ENCODE measurements at regions not wholly inside any gene's neighbourhood (a gene's known extent, or its start where the extent isn't known, plus 50 kb on each side); places are given as distances from the start of the nearest gene placed in this dataset.
"Not testable (repeated sequence)": the region's sequence is repeated elsewhere in the genome, so short reads cannot be mapped to it uniquely, and the experiment has no call there.

DNA sequence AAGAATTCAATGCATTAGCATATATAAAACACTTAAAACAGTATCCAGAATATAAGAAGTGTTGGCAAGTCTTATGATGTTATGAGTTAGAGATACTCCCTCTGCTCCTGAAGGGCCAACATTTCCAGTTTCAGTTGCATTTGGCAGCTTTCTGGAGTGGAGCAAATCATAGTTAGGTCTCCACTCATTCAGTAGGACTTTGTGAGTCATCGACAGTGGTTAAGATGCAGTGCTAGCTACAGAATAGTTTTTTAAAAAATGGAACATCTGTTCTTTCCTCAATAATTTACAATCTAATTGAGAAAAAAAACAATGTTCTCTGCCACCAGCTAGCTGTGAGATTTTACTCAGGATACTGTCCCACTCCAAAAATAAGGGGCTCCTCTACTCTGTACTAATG lies 389.1 kb downstream of the HLX start:
- no peak for DNase-seq

DNA sequence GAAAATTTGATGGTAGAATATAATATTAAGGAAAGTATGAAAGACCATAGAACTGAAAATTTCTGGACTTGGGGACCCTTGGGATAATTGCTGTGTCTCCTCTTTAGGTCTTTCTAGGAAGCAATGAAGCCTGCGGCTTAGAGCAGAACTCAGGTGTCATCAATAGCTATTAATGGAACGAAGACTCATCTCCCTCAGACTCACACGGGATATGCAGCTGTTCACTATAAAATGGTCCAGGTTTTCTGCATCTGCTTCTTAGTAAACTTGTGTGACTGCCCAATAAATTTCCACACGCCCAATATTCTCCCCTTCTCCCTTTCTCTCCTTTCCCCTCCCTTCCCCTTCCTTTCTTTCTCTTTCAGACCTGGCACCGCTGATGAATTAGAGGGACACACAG lies 392.5 kb downstream of the HLX start:
- DNase-seq, result no peak

DNA sequence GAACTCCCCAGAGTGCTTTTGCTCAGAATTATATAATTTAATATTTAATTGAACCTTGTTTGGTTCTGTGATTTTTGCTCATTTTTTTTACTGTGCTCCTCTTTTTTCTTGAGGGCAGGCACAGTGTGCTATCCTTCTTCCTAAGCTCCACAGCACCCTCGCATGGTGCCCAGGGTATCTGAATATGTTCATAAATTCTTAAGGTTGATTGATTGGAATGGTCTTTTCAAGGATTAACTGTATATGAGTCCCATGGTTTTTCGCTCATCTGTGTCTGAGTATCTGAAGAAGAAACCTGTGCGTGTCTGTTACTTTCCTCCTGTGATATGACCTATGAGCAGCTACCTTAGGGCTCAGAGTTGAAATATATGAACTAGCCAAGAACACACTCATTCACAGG lies 393.7 kb downstream of the HLX start:
- no peak for DNase-seq

DNA sequence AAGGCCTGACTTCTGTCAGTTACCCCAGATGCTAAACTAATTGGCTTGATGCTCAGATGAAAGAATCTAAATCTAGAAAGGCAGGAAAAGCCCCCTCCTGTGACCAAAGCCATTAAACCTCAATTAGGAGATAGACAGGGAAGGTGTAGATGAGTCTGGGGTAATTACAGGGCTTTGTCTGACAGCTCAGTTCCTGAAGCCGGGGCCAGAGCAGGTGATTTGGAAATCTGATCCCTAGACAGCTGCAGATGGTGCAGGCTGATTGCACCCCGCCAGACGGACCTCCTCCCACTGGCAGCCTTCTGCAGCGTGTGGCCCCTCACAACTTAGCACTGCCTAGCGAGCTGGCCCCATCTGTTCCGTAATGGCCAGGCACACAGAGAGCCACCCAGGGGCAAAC lies 395.1 kb downstream of the HLX start:
- no peak for DNase-seq

DNA sequence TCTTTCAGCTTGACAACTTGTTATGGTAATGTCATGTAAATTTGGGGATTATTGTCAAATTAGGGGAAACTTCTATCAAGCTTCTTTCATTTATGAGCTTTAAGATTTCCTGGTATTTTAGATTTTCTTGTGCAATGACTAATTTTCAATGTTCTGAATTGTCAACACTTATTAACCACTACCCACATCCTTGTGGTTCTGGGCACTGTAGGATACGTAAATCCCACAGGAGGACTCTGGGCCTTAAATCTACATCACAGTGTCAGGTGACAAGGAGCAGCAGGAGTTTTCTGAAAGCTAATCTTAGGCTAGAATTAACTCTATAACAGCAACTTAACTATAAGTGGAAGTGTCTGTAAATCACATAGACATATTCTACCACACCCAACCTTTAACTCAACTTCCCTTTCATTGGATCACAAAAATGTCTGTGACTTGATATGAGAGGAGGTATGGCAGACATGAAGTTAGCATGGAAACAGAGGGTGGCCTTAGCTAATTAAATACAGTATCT lies 397.7 kb downstream of the HLX start:
- DNase-seq, result no peak

DNA sequence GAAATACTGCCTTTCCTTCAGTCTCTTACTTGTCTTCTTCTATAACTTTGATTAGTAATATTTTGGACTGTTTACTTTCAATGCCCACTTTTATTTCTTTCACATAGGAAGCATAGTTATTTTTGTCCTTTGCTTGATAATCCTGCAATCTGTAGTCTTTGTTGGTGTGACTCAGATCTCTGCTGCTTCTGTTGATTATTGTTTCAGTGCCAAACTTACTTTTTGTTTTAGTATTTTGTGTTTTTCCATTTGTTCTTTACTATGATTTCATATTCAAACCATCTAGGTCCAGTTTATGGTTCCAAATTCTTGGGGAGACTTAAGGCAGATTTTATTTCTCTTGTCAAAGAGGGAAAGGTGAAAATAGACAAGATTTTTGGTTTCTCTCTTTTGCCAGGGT lies 399.9 kb downstream of the HLX start:
- DNase-seq, result no peak

DNA sequence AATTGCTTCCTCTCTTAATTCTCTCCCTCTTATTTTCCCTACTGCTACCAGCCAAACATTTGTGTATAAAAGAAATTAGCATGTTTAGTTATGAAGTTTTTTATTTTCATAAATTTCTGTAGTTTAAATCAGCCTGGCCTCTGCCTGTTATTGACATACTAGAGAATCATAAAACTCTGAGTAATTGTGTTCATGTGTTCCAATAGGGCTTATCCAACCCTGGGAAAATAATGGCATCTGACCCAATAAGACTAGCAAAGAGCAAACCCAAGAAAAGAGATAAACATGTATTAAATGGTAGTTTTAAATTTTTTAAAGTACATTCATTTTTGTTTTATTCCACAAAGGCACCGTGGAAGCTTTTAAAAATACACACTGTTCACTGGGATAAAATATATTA lies 404.3 kb downstream of the HLX start:
- no peak for DNase-seq

DNA sequence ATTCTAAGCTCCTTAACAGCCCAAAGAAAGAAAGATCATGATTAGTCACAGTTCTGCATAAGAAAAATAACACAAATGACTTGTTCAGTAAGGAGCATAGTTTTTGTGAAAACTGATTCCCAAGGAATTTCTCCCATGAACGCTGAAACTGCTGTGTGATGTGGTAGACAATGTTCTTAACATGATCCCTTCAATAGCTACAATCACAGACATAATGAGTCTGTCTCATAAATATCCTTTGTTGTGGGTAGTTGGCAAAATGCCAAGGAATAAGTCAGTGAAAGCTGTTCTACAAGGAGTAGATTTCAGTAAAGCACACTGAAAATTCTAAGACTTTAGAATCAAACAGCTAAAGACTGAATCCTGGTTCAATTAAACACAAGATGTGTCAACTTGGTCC lies 404.8 kb downstream of the HLX start:
- DNase-seq, result no peak

DNA sequence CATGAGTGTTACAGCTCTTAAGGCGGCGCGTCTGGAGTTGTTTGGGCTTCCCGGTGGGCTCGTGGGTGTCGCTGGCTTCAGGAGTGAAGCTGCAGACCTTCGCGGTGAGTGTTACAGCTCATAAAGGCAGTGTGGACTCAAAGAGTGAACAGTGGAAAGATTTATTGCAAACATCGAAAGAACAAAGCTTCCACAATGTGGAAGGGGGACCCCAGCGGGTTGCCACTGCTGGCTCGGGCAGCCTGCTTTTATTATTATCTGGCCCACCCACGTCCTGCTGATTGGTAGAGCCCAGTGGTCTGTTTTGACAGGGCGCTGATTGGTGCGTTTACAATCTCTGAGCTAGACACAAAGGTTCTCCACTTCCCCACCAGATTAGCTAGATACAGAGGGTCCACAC lies 405.7 kb downstream of the HLX start:
- DNase-seq, result not testable (repeated sequence)

DNA sequence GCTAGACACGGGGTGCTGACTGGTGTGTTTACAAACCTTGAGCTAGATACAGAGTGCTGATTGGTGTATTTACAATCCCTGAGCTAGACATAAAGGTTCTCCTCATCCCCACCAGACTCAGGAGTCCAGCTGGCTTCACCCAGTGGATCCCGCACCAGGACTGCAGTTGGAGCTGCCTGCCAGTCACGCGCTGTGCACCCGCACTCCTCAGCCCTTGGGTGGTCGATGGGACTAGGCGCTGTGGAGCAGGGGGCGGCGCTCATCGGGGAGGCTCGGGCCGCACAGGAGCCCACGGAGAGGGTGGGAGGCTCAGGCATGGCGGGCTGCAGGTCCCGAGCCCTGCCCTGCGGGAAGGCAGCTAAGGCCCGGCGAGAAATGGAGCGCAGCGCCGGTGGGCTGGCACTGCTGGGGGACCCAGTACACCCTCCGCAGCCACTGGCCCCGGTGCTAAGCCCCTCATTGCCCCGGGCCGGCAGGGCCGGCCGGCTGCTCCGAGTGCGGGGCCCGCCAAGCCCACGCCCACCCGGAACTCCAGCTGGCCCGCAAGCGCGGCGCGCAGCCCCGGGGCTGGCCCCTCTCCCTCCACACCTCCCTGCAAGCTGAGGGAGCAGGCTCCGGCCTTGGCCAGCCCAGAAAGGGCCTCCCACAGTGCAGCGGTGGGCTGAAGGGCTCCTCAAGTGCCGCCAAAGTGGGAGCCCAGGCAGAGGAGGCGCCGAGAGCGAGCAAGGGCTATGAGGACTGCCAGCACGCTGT lies 406.4 kb downstream of the HLX start:
- DNase-seq, result not testable (repeated sequence)

DNA sequence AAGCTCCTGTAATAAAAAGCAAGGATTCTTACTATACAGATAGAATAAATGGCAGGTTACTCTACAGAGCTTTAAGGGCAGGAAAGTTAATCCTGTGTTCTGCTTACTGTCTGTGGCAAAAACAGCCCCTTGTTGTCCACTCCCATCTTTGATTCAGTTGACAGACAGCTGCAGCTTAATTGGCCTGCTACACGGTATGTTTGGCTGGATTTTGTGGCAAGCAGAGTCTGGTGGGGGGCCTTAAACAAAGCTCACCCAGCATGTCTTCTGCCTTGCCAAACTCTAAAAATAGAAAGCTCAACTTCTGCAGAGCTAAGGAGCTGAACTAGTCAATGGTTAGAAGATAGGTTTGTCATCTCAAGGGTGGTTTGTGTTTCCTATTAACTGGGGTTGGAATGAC lies 407.2 kb downstream of the HLX start:
- DNase-seq, result no peak

DNA sequence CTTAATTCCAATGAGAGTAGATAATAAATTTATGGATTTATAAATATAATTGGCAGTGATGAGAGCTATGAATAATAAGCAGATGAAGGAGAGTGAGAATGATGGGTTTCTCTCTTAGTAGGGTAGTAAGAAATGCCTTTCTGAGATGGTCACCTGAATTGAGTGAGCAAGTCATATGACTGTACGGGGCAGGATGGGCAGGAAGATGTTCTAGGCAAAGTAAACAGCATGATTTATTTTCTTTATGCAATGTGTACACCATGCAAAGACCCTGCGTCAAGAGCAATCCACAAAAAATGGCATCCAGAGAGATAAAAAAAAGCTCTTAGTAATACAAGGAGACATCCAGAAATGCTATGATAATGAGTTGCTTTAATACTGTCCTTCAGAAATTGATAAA lies 409.9 kb downstream of the HLX start:
- DNase-seq, result no peak

DNA sequence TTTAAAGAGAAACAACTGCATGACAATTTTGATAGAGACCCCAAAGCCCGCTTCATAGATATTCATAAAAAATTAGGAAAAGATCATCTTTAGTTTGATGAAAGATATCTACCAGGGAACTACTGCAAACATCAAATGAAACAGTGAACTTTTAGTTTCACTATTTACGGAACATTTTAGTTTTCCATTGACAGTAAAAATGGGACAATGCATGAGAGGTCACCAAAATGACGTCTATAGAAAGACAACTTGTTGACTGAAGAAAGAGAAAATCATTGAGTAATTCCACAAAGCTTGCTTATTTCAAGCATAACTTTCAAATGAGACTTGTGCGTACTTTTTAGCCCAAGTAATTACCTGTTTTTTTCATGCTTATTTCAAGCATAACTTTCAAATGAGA lies 411.4 kb downstream of the HLX start:
- no peak for DNase-seq

DNA sequence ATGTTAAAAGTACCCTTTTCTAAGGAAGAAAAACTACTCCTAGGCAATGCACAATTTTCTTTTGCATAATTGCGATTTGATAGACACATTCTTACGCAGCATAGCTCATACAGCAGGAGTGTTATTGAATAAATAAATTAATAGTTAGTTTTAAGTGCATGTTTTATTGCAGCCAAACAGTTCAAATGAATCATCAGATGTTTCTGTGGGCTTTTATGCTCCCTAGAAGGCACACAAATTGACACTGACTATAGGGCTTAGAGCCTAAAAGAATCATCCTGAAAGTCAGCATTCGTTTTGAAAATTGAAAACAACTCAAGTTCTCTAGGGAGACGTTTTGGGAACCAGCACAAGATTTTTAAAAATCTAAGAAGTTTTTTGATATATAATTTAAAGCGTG lies 411.9 kb downstream of the HLX start:
- no peak for DNase-seq

DNA sequence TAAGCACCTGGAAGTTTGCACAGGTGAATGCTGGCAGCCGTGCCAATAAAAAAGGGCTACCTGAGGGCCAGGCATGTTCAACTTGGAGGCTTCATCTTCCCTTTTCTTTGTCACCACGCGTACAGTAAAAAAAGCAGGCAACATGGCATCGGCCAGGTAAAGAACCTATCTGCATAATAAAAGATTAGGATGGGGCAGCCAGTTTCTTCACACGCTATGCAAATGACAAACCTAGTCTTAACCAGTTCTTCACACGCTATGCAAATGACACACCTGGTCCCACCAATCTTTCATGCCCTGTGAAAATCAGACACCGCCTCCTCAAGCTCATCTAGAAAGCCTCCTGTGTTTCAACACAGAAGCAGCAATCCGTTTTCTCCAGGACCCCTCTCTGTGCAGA lies 413.4 kb downstream of the HLX start:
- DNase-seq, result no peak

DNA sequence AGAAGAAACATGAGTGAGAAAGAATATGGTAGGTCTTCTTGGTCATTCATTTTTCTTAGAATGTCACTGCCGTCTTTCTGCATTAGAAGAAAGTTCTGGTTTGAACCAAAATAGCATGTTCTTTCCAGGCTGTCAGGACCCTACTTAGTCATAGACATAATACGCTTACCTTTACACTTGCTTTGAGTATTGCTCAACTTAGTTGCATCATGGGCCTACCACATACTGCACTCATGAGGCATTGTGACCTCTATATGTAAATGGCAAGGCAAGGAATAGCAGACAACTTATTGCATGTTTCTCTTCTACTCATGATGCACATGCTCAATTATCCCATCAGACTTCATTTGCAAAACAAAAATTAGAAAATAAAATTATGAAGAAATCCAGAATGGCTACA lies 415.0 kb downstream of the HLX start:
- no peak for DNase-seq

DNA sequence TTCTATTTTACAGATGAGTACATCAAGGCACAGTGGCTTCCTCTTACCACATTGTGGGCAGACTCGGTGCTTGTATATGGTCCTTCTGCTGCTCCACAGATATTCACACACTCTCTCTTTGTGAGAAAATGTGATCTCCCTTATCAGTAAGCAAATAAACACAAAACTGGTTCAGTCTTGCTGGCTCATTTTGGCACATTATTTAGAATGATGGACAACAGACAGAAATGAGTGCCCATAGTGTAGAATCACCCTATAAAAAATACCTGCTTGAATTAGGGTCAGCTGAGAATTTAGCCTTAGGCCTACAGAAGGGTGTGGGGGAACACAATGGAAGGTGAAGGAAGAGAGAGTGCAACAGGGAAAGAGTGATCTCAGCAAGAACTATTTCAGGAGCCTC lies 423.1 kb downstream of the HLX start:
- no peak for DNase-seq

DNA sequence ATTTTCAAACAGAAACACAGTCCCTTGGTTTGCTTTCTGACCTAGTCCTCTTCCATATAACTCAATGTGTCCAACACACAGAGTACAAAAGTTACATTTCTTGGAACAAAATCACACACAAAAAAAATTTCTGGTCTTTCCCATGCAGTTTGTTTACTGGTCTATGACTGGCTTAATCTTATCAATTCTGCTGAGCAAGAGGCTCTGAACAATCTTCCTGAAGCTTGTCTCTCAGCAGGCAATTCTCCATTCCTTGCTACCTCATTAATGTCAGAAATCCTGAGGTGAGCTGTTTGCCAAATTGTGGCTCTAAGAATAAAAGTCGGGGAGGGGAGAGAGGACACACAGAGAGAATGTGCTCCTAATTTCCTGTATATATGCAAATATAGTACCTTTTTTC lies 423.6 kb downstream of the HLX start:
- DNase-seq, result no peak

DNA sequence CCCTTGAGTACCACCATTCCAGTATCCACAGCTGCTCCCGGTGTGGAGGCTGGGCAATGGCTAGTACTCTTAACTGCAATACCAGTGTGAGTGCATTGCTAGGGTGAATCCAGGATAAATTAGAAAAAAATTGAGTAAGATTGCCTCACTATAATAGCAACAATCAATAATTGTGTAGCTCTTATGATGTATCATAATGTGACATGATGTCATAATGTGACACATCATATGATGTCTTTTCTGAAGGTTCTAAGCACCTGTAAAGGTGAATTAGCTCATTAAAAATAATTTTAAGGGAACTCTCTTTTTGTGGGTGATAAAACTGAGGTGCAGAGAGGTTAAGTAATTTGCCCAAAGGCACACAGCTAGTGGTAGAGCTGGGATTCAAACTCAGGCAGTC lies 424.4 kb downstream of the HLX start:
- no peak for DNase-seq

DNA sequence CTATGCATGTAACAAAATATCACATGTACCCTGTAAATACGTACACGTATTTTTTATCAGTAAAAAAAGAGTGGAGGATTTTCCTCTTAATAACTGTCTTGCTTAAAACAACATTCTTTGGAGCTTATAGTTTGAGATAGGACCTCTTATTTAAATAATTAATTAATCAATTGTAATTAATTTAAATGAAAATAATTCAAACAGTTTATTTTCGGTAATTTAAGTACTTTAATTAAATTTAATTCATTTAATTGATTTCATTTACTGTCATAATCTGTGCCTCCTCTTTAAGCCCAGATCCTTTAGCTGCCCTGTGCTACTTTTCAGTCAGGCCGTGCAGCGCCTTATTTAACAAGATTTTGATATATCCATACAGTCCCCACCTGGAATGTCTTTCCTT lies 427.0 kb downstream of the HLX start:
- DNase-seq, result no peak

DNA sequence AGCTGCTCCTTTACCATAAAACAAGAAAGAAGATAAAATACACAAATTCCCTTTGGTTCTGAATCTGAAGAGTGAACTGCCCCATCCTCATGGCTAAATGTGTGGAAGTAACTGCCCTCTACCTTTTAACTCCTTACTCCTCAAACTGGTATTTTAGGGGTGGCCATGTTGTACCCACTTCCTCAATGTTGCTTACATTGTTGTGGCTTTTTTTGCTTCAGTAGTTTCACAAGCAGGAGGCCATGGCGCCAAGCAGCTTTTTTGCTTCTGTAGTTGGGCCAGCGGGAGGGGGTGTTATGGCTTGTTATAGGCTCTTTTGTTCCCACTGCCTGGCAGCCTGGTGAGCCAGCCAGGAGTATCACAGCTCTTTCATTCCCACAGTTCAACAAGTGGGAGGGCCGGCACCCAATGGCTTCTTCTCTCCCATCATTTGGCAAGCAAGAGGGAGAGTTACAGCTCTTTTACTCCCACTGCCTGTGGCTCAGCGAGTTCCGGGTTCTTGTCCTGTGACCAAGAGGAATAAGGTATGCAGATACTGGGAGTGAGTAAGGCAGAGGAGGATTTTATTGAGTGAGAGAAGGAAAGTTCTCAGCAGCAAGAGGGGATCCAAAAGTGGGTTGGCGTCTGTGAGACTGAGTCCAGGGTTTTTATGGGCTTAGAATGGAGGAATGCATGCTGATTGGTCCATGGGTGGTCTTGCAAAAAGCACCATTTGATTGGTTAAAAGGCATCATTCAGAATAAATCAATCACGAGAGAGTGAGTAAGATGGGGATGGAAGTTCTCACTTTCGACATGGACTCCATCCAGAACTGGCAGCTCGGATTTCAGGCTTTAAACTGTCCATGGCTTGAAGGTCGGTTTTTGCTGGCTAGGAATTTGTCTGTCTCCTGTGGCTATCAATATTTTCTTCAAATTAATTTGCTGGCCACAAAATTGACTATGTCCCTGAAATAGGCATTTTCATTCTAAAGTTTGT lies 429.6 kb downstream of the HLX start:
- no peak for DNase-seq

DNA sequence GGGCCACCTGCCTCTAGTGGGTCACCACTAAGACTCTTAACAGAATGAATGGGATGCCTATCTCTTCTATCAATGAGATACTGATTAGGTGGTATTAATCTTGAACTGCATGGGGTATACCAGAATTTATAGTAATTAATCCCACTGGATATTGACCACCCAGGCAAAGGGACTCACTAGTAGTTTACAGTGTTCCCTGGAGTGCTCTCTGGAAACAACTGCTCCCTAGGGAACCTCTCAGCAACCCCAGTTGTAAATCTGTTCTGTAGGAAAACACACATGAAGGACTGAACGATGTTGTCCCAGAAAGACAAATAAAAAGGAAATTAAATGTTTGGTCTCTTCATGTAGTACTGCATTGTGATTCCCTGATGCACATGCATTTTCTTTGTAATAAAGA lies 430.5 kb downstream of the HLX start:
- DNase-seq, result no peak

DNA sequence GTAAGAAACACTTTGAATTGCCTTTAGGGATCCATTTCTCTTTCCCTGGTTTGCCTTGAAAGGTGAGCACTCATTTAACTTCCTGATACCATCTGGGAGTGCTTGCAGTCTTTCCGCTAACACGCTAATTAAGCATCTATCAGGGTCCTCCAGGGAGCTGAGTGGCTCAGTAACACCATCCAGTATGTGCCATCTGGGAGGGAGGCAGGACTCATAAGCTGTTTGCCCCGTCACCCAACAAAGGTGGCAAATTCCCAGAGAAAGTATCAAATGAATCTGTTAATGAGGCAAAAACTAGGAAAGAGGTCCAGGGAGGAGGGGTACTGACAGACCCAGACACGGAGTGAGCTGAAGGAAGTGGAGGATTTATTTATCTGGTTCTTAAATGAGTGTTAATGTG lies 430.9 kb downstream of the HLX start:
- no peak for DNase-seq

DNA sequence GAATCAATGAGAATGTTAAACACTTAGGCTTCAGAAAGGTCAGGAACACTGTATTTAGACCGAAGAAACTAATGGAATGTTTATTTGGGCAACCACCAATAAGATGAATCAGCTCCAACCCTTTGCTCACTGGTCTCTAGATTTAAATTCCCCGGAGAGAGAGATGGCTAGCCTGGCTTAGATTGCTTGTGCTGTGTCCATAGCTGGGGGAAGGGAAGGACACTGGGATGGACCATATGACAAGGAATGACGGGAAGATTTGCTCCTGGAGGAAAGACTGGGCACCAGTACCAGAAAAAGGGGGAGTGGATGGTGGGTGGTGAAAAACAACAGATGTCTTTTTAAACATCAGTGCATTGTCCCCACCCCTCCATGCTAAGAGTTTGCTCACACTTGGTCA lies 426.6 kb downstream of the DUSP10 start:
- no peak for DNase-seq
